Medulla oblongata (tissue), 1 donor: ENCODE measurements at regions not wholly inside any gene's neighbourhood (a gene's known extent, or its start where the extent isn't known, plus 50 kb on each side); places are given as distances from the start of the nearest gene placed in this dataset.
"Not testable (repeated sequence)": the region's sequence is repeated elsewhere in the genome, so short reads cannot be mapped to it uniquely, and the experiment has no call there.

Experiments used
- DNase-seq: peaks from one replicate; pipeline ENCODE4 v3.0.0-alpha.2; 2015; ENCODE audit errors: extremely low spot score

- no peak for DNase-seq
Measured at GRCh38 chrX:1103360-1103759, 109.1 kb downstream of the CRLF2 start.

GRCh38 chrX:1102786-1103185 lies 109.7 kb downstream of the CRLF2 start:
- DNase-seq, result no peak

- not testable (repeated sequence) for DNase-seq
Measured at GRCh38 chrX:1102221-1102620, 110.2 kb downstream of the CRLF2 start.

GRCh38 chrX:1099146-1099770 lies 113.2 kb downstream of the CRLF2 start:
- DNase-seq, result no peak

GRCh38 chrX:1097328-1097727 lies 115.1 kb downstream of the CRLF2 start:
- no peak for DNase-seq

- DNase-seq, result no peak
Measured at GRCh38 chrX:1094566-1095333, 117.7 kb downstream of the CRLF2 start.

- no peak for DNase-seq
Measured at GRCh38 chrX:1093586-1094421, 118.6 kb downstream of the CRLF2 start.

- DNase-seq, result no peak
Measured at GRCh38 chrX:1093121-1093520, 119.3 kb downstream of the CRLF2 start.

- DNase-seq, result no peak
Measured at GRCh38 chrX:1086444-1087409, 125.7 kb downstream of the CRLF2 start.

GRCh38 chrX:1085871-1086270 lies 126.6 kb downstream of the CRLF2 start:
- not testable (repeated sequence) for DNase-seq

- no peak for DNase-seq
Measured at GRCh38 chrX:1084689-1085088, 127.8 kb downstream of the CRLF2 start.

- peak; percentile 32 for DNase-seq
Measured at GRCh38 chrX:1076871-1077651, 135.4 kb downstream of the CRLF2 start.

- DNase-seq, result no peak
Measured at GRCh38 chrX:1075741-1076140, 136.7 kb downstream of the CRLF2 start.

- DNase-seq, result no peak
Measured at GRCh38 chrX:1075156-1075555, 137.3 kb downstream of the CRLF2 start.

GRCh38 chrX:1074755-1075154 lies 137.7 kb downstream of the CRLF2 start:
- DNase-seq, result no peak

GRCh38 chrX:1074172-1074571 lies 138.3 kb downstream of the CRLF2 start:
- DNase-seq, result no peak

- DNase-seq, result no peak
Measured at GRCh38 chrX:1072637-1073377, 139.6 kb downstream of the CRLF2 start.

GRCh38 chrX:1071351-1071750 lies 141.1 kb downstream of the CRLF2 start:
- DNase-seq, result no peak

- DNase-seq, result no peak
Measured at GRCh38 chrX:1062351-1062750, 150.1 kb downstream of the CRLF2 start.

- DNase-seq, result no peak
Measured at GRCh38 chrX:1060562-1060960, 151.9 kb downstream of the CRLF2 start.
